Loucy (cell line): ENCODE measurements at regions not wholly inside any gene's neighbourhood (a gene's known extent, or its start where the extent isn't known, plus 50 kb on each side); places are given as distances from the start of the nearest gene placed in this dataset.
"Not testable (repeated sequence)": the region's sequence is repeated elsewhere in the genome, so short reads cannot be mapped to it uniquely, and the experiment has no call there.

Experiments used
- H2AFZ ChIP-seq: fragments of 200-600 bp; sonication (generic); 2 replicates; pipeline ENCODE4 v1.6.0; 2016; ENCODE audit warnings: antibody characterized with exemption, mild to moderate bottlenecking, low read length, moderate library complexity
- H3F3A ChIP-seq: fragments of 200-600 bp; 2 replicates; pipeline ENCODE4 v1.6.0; 2016; ENCODE audit warnings: antibody characterized with exemption, low read depth, mild to moderate bottlenecking
- H3K27me3 ChIP-seq: fragments of 200-600 bp; sonication (generic); 2 replicates; pipeline ENCODE4 v1.6.1; 2014; ENCODE audit warnings: low read length, mild to moderate bottlenecking; ENCODE audit not compliant: insufficient read depth, poor library complexity, severe bottlenecking
- H3K36me3 ChIP-seq: fragments of 200-600 bp; sonication (generic); 2 replicates; pipeline ENCODE4 v1.6.1; 2016; ENCODE audit warnings: low read length; ENCODE audit not compliant: insufficient read depth
- H3K4me1 ChIP-seq: fragments of 200-600 bp; sonication (generic); 2 replicates; pipeline ENCODE4 v1.5.1; 2014; ENCODE audit warnings: low read length, mild to moderate bottlenecking; ENCODE audit not compliant: insufficient read depth, poor library complexity, severe bottlenecking
- H3K4me2 ChIP-seq: fragments of 200-600 bp; sonication (generic); 2 replicates; pipeline ENCODE4 v1.6.0; 2014; ENCODE audit warnings: antibody characterized with exemption, low read length, low read depth, mild to moderate bottlenecking; ENCODE audit not compliant: poor library complexity, severe bottlenecking
- H3K4me3 ChIP-seq: fragments of 200-600 bp; sonication (generic); 2 replicates; pipeline ENCODE4 v1.5.1; 2014; ENCODE audit warnings: low read length, mild to moderate bottlenecking, mixed read lengths; ENCODE audit not compliant: poor library complexity, severe bottlenecking
- H3K79me2 ChIP-seq: fragments of 200-600 bp; sonication (generic); 2 replicates; pipeline ENCODE4 v1.6.1; 2014; ENCODE audit warnings: low read length; ENCODE audit not compliant: insufficient read depth
- H3K9ac ChIP-seq: fragments of 200-600 bp; sonication (generic); 2 replicates; pipeline ENCODE4 v1.6.0; 2014; ENCODE audit warnings: mild to moderate bottlenecking, low read depth, low read length, moderate library complexity; ENCODE audit not compliant: poor library complexity, severe bottlenecking
- H3K9me2 ChIP-seq: fragments of 200-600 bp; sonication (generic); replicated peaks from 2 replicates; pipeline ENCODE4 v1.6.1; 2016; ENCODE audit warnings: low read depth, low read length, mixed read lengths
- H3K9me3 ChIP-seq: fragments of 200-600 bp; sonication (generic); 2 replicates; pipeline ENCODE4 v1.6.1; 2014; ENCODE audit warnings: mild to moderate bottlenecking, antibody characterized with exemption, low read length, low read depth; ENCODE audit not compliant: insufficient read depth
- H4K20me1 ChIP-seq: fragments of 200-600 bp; sonication (generic); 2 replicates; pipeline ENCODE4 v1.6.0; 2014; ENCODE audit warnings: antibody characterized with exemption, low read length, mild to moderate bottlenecking; ENCODE audit not compliant: insufficient read depth, poor library complexity, severe bottlenecking
- CTCF ChIP-seq: fragments of 200-600 bp; sonication (generic); conservative IDR thresholded peaks from 2 replicates; pipeline ENCODE4 v1.5.1; 2014; ENCODE audit warnings: mild to moderate bottlenecking, antibody characterized with exemption, low read length
- EZH2phosphoT487 ChIP-seq: fragments of 200-600 bp; IDR thresholded peaks from 2 replicates; pipeline ENCODE4 v1.6.1; 2018; ENCODE audit warnings: antibody characterized with exemption, mild to moderate bottlenecking, moderate library complexity, borderline replicate concordance

GRCh38 chr10:65284495-65285041, 1641.3 kb upstream of the LRRTM3 start:
- H3K9me3 ChIP-seq, result no peaks in the 10 kb centered on the region; the same call in 1 of the 2 replicates
- no peaks in the 10 kb centered on the region for H3K9me2 ChIP-seq
- H3K4me3 ChIP-seq, result no peak overlapping the region
- H3K4me1 ChIP-seq, result no peaks in the 10 kb centered on the region
- no peaks in the 10 kb centered on the region for H3K36me3 ChIP-seq
- H3K4me2 ChIP-seq, result no peak overlapping the region
- H3K79me2 ChIP-seq, result no peaks in the 10 kb centered on the region
- no peaks in the 10 kb centered on the region for H3K27me3 ChIP-seq
- no peak overlapping the region for H2AFZ ChIP-seq
- no peak for TF ChIP-seq CTCF
- TF ChIP-seq EZH2phosphoT487, result no peak
- no peak overlapping the region for H3K9ac ChIP-seq
- no peaks in the 10 kb centered on the region for H4K20me1 ChIP-seq
- H3F3A ChIP-seq, result no peaks in the 10 kb centered on the region

- H3K4me1 ChIP-seq, H3F3A ChIP-seq, H3K9ac ChIP-seq, H3K36me3 ChIP-seq, H3K4me2 ChIP-seq, H3K9me2 ChIP-seq, H3K27me3 ChIP-seq, H3K79me2 ChIP-seq, H3K4me3 ChIP-seq, H3K9me3 ChIP-seq, H2AFZ ChIP-seq, H4K20me1 ChIP-seq: not testable (repeated sequence)
These were observed 1640.1 kb upstream of the LRRTM3 start for GRCh38 chr10:65285726-65286125.

- TF ChIP-seq EZH2phosphoT487 (no peak), CTCF (no peak)
- H3K9me3 ChIP-seq, result no peaks in the 10 kb centered on the region
- no peaks in the 10 kb centered on the region for H3K36me3 ChIP-seq
- H3K4me3 ChIP-seq, result no peak overlapping the region
- H3K79me2 ChIP-seq, result no peaks in the 10 kb centered on the region
- no peaks in the 10 kb centered on the region for H3K4me1 ChIP-seq
- no peaks in the 10 kb centered on the region for H3K9me2 ChIP-seq
- H3F3A ChIP-seq, result no peaks in the 10 kb centered on the region
- no peak overlapping the region for H2AFZ ChIP-seq
- no peaks in the 10 kb centered on the region for H4K20me1 ChIP-seq
- no peaks in the 10 kb centered on the region for H3K27me3 ChIP-seq
- H3K9ac ChIP-seq, result no peak overlapping the region
- no peak overlapping the region for H3K4me2 ChIP-seq
These were observed 1634.5 kb upstream of the LRRTM3 start for GRCh38 chr10:65291286-65291685.

- no peak overlapping the region for H3K4me2 ChIP-seq
These were observed 1633.3 kb upstream of the LRRTM3 start for GRCh38 chr10:65292551-65292950.

More at GRCh38 chr10:65292551-65292950, 1633.3 kb upstream of the LRRTM3 start:
- Histone ChIP-seq H3K9me3 (no peaks in the 10 kb centered on the region), H3K4me1 (no peaks in the 10 kb centered on the region), H3K79me2 (no peaks in the 10 kb centered on the region), H4K20me1 (no peaks in the 10 kb centered on the region), H3K9ac (no peak overlapping the region), H3K27me3 (no peaks in the 10 kb centered on the region), H3F3A (no peaks in the 10 kb centered on the region), H3K9me2 (no peaks in the 10 kb centered on the region), H3K36me3 (no peaks in the 10 kb centered on the region), H3K4me3 (no peak overlapping the region), H2AFZ (no peak overlapping the region)
- TF ChIP-seq EZH2phosphoT487 (no peak), CTCF (no peak)
